HG03159 (cell line): ENCODE measurements at regions not wholly inside any gene's neighbourhood (a gene's known extent, or its start where the extent isn't known, plus 50 kb on each side); places are given as distances from the start of the nearest gene placed in this dataset.
"Not testable (repeated sequence)": the region's sequence is repeated elsewhere in the genome, so short reads cannot be mapped to it uniquely, and the experiment has no call there.

ENCODE experiments used
- ATAC-seq: cut with Tn5 transposase; IDR thresholded peaks from one replicate; pipeline ENCODE4 v1.9.1; 2021; ENCODE audit warnings: mild to moderate bottlenecking, moderate library complexity; ENCODE audit not compliant: unreplicated experiment

DNA sequence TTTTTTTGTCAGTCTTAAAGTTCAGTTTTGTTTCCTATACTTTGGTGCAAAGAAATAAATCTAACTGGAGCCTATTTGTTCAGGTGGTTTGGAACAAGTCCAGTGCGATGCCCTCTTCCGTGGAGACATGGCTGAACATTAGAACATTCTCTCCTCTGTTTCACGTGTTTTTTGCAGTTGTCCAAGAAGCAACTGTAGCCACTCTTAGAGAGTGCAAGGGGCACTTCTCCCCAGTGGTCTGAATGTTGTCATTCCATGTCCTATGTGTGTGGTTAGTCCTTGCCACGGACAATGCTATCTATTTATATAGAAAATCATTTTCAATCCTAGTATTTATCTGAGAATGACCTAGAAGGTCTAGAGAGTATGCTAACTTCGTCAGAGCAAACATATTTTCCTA, 1232.5 kb upstream of the SEL1L start:
- ATAC-seq = no peak

DNA sequence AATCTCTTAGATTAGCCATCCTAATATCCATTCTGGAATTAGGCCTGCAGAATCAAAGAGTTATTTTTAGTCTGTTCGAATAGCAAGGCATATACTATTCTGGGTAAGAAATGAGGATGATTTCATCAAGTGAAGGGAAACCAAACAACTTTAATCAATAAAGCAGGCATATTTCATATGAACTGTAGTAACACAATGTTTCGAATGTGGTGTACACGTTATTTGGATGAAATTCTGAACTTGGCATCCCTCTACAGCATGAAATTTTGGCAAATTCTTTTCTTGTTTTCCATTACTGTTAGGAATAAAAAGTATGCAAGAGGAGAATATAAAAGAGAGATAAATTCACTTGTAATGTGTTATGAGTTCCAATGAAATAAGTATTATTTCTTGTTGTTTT, 1233.3 kb upstream of the SEL1L start:
- no peak for ATAC-seq

DNA sequence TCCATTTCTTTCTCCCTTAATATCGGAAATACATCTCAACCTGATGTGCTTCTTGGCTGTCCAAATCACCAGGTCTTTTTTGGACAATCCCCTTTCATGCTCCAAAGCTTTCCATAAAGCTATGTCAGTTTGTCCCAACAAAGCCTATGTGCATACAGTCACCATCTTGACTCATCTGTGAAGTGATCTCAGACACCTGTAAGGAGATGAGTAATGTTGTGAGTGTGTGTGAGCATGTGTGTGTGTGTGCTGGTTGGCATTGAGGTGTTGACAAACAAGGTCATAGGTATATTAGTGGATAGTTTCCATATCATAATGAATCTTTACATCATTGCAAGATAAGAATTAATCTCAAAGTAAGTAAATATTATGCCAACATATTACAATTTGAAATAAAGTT, 1243.3 kb upstream of the SEL1L start:
- ATAC-seq = no peak

DNA sequence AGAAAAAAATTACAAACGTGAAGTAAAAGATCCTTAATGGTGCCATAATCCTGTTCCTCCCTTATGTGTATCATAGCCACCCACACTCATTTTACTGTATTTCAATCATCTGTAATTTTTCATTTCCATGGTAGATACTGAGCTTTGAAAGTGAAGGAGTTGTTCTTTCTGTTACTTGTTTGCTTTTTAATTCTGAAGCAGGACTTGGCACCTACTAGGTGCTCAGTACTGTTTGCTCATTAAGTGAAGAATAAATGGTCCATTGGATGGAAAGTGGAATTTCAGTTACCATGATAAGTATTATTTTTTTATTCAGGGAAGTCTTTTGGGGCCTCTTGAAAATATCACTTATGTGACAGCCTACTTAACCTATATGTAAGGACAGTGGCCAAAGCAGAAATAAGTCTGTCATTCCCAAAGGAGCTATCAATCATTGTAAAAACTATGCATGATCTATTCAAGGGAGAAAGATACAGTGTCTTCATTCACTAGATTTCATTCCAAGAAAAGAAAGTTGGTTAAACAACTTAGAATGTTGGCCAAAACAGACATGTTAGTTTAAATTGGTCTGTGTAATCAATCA, 1244.4 kb upstream of the SEL1L start:
- no peak for ATAC-seq

DNA sequence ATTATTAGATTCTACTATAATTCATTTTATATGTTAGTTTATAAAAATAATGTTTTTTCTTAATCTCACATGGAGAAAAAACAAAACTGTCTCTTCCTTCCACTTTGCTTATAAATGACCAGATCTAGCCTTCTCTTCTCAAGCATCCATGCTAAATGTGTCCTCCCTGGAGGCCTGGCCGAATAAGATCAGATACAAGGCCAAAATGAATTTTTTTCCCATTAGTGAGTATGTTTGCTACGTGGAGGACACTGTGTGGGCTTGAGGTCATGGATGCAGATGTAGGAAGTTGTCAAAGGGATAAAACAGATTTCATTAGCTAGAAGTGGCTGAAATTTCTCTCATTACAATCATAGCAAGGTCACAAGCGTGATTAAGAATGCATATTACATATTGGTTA, 1244.9 kb upstream of the SEL1L start:
- ATAC-seq = no peak

DNA sequence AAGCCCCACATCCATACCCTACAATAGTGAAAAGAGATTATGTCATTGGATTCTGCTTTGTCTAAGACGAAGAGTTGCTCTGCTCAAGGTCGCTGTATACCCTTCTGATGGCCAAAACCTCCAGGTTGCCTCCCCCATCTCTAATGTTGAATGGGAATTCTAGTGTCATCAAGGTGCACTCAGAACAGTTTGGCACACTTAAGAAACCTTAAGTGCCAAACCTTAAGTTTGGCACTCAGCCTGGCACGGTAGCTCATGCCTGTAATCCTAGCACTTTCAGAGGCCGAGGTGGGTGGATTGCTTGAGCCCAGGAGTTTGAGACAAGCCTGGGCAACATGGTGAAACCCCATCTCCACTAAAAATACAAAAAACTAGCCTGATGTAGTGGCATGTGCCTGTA, 1245.6 kb upstream of the SEL1L start:
- no peak for ATAC-seq

DNA sequence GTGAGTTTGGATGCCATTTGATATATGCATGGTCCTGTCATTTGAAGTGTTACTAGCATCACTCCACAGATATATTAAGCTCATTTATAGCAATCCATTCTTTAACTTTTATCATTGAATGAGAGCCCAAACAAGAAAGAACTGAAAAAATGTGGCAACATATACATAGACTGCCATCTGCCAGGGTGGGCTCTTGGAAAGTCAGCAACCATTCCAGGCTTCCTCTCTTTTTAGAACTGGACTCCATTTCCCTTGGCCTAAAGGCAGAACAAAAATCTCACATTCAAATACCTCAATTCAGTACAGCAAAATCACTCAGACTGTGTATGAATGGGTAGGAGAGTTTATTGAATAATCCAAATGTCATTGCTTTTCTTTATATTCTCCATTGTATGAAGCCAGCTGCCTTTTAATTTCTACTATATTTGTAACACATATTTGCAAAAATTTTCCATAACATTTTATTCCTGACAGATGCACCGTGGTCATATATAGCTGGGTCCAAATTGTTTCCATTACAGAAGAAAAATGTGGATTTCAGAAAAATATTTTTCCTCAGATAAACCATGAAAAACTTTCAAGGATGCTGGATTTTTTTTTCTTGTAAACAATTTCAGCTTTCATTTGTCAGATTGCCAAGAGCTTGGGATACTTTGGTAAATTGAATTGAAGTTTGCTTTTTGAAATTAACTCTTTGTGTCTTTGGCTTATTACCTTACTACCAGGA, 1252.3 kb upstream of the SEL1L start:
- ATAC-seq = no peak

DNA sequence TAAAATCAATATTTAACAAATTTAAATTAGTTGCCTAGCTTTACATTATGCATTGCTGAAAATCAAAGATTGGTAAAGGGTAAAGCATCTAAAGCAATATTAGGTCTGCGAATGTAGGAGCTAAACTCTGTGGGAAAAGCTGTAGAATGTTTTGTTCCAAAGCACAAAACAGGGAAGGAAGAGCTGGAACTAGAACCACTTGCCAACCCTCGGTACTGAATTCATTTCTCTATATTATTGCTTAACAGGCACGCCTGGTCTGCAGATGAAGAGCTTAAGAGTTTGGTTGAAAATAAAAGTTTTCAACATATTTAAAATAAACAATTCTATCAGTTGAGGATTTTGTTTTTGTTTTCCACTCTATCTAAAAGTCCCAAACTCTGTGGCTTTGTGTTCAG, 1252.8 kb upstream of the SEL1L start:
- no peak for ATAC-seq

DNA sequence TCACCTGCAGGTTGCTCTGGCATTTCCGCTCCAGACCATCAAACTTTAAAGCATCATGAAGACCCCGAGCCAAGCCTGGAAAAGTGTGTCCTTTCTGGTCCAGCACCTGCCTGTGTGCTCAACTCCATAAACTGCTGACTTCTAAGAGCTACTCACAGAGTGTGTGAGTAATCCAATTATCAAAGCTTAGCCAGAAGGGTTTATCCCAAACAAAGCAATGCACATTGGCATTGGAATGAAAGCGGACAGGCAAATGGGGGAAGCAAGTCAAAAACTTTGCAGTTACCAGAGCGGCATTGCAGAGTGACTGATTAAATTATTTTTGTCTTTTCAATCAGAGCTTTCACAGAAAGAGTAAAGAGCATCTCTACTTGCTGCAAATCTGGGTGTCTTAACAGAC, 1262.4 kb upstream of the SEL1L start:
- no peak for ATAC-seq

DNA sequence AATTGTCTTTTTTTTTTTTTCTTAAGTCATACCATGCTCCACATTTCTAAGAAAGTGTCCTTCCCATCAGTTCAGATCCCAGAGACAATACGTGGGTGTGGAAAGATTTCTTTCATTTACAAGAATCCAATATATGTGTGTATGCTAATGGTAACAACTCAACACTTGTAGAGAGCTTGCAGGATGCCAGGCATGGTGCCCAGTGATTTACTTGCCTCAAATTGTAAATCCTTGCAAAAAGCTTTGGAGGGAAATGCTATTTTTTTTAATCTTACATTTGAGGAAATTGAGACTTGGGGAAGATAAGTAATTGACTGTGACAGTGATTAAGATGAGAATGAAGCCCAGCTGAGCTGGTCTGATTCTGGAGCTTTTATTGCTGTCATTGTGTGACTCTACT, 1264.6 kb upstream of the SEL1L start:
- ATAC-seq = no peak

DNA sequence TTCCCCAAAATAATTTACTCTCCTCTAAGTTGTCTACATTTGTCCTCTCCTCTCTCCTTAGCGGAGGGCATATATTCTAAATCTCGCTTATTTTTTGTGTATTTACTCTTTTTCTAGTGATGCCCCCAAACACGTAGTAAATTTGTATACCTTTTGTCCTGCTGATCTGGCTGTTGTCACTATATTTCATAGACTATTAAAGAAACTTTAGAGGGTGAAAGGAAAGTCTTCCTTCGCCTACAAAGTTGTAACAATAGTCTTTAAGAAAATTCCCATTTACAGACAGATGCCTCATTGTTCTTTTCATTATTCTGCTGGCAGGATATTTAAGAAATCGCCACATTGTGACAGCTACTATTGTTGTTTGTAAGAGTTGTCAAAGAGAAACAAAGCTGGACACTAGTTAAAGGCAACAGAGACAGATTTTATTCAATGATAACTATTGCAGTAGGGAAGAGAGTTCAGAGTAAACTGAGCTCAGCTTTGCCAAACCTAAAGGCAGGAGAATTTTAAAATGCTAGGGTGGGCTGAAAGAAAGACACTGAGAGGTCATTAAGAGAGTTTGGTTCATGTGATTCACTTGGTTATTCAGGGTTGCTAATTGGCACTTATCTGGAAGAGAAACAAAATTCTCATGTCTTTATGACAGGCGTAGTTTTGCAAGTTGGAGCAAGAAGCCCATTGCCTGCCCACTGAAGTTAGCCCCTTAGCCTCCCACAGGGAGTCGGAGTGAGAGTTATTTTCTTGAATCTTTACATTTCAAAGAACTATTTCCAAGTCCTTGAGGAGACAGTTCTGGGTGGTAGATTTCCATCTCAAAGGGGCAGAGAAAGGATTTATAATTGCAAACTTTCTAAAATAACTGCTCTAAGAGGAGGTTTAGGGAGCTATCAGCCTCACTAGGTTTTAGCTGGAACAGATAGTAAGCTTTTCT, 1272.5 kb upstream of the SEL1L start:
- no peak for ATAC-seq

DNA sequence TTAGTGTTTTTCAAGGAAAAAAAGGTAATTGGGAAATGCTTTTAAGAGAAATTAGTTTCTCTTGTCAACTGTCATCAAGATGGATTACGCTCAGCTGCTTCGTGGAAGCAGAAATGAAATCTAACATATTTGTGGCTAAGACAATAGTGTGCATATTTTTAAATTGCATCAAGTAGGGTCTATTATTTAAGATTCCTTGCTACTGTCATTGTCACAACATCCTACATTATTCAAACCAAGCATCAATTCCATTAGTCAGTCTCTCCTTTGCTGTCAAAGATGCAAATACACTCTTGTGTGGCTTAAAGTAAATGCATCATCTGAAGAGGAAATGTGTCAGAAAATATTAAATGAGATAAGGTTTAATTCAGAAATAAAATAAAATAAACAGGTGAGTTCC, 1277.6 kb upstream of the SEL1L start:
- no peak for ATAC-seq

DNA sequence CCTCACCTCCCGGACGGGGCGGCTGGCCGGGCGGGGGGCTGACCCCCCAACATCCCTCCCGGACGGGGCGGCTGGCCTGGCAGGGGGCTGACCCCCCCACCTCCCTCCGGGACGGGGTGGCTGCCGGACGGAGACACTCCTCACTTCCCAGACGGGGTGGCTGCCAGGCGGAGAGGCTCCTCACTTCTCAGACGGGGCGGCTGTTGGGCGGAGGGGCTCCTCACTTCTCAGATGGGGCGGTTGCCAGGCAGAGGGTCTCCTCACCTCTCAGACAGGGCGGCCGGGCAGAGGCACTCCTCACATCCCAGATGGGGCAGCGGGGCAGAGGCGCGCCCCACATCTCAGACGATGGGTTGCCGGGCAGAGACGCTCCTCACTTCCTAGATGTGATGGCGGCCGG, 1280.7 kb upstream of the SEL1L start:
- not testable (repeated sequence) for ATAC-seq

DNA sequence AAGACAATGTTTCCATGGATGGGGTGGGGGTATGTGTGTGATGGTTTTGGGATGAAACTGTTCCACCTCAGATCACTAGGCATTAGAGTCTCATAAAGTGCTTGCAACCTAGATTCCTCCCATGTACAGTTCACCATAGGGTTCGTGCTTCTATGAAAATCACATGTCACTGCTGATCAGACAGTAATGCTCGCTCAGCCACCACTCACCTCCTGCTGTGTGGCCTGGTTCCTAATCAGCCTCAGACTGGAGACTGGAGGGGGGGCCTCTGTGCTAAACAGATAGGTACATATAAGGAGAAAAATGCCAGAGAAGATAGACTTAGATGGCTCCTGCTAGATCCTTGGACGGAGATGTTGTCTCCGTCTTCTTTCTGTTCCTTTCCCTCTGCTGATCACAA, 1296.9 kb upstream of the SEL1L start:
- no peak for ATAC-seq

DNA sequence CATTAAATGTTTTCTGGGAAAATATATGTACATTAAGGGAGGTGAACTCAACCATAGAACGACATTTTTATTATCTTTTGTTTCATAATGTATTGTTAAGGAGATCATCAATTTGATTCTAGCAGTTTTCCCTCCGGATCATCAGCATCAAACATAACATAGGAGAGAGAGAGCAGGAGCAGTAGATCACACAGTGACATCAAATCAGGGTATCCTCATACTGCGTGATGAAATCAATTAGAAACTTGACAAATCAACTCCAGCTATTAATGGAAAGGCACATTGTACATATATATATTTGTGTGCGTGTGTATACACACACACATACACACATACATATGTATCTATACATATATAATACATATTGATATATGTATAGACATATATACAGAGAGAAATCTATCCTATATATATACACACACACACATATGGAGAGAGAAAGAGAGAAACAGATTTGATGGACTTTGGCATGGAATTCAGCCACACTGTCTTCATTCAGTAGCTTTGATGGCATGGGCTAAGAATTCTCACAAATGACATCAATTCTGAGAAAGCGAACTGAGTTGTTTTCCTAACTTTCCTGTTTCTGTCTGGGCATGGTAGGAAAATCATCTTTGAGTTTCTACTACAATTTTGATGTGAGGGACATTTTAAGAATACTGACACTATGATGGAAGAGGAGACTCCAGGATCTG, 1302.8 kb upstream of the SEL1L start:
- no peak for ATAC-seq

DNA sequence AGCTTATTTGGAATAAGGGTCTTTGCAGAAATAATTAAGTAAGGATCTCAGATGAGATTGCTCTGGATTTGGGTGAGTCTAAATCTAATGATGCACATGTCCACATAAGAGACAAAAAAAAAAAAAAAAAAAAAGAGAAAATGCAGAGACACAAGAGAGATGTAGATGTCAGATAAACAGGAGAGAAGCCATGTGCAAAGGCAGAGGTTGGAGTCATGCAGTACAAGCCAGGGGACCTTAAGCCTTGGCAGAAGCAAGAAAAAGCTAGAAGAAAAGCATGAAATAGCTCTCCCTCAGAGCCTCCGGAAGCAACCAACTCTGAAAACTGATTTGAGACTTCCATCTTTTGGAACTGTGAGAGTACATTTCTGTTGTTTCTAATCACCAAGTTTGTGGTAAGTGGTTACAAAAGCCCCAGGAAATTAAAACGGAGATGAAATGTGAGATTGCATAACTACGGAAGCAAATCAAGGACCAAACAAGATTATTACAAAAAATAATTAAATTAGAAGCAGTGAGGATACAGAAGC, 1304.0 kb upstream of the SEL1L start:
- no peak for ATAC-seq

DNA sequence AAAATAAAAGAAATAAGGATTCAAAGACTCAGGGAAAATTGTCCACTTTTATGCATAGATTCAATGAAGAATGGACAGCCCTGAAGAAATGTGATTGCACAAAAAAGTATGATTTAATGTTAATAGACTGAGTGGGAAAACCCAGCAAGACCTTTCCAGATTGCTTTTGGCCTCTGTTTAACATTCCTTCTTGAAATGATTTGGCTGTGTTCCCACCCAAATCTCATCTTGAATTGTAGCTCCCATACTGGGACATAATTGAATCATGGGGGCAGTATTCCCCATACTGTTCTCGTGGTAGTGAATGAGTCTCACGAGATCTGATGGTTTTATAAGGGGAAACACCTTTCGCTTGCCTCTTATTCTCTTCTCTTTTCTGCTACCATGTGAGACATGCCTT, 1316.9 kb upstream of the SEL1L start:
- no peak for ATAC-seq

DNA sequence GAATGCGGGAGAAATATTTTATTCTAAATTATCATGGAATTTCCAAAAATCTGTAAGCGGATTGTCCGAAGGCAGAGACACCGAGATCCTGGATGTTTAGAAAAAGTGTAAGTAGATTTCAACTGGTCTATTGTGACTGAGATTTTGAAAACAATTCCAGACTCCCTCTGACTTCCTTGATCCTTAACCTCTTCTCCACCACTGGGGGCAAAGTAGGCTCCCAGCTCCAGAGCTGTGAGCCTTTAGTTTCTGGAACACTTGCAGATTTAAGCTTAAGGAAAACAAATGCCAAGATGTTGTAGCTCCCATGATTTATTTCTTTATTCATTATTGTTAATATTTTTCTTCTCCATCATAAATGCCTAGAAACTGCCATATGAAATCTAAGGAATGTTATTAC, 1320.5 kb upstream of the SEL1L start:
- no peak for ATAC-seq

DNA sequence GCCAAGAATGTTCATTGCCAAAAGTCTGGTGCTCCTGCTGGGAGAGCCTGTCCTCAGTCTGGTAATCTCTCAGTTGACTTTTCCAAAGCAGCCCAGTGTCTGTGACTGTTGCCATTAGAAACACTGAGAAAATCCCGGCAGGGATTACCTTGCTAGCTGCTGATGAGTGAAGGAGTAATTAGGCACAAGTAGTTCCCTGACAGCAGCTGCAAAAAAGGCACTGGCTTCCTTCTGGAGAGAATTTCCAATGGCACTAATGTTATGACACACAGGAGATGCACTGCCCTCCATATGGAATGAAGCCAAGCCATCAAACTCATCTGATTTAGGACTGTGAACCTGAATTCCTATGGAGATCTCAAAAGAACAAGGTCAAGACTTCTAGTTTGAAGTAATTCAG, 1321.2 kb upstream of the SEL1L start:
- ATAC-seq = no peak

DNA sequence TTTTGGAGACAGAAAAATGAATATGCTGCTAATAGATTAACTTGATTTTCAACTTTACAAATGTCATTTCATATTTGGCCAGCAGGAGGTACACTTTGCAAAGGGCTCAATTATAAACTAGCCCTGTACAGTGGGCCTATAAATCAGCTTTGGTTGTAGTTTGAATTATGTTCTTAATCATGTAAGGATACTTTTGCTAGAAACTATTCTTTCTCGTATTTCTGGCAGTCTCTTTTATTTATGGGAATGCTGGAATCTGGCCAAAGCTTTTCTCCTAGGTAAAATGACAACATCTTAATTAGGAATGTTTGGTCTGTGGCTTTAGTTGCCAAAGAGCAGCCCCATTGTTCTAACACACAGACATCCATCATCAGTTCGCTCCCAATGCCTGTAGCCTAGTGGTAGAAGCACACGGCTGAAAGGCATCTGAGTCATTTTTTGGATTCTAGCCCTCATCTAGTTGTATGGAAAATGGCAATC, 1322.3 kb upstream of the SEL1L start:
- ATAC-seq = no peak

DNA sequence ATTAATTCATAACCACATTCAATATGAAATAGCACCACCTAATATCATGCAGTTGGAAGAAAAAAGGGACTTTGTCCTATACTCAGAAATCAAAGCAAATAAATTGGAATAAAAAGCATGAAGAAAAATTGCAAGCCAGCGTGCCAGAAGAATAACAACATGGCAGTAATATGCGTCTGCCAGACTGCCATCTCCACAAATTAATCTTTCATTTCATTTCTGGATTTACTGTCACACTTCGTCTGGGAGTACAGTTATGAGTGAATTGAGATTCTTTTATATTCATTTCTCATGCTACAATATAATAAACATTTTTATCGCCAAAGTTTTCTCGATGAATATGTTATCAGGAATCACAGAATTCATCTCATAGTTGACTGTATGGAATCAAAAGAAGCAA, 1327.7 kb upstream of the SEL1L start:
- no peak for ATAC-seq
